GM21447 (cell line): ENCODE measurements at regions not wholly inside any gene's neighbourhood (a gene's known extent, or its start where the extent isn't known, plus 50 kb on each side); places are given as distances from the start of the nearest gene placed in this dataset.
"Not testable (repeated sequence)": the region's sequence is repeated elsewhere in the genome, so short reads cannot be mapped to it uniquely, and the experiment has no call there.

Source experiments
- ATAC-seq: cut with Tn5 transposase; IDR thresholded peaks from one replicate; pipeline ENCODE4 v1.9.1; 2021; ENCODE audit not compliant: unreplicated experiment

DNA sequence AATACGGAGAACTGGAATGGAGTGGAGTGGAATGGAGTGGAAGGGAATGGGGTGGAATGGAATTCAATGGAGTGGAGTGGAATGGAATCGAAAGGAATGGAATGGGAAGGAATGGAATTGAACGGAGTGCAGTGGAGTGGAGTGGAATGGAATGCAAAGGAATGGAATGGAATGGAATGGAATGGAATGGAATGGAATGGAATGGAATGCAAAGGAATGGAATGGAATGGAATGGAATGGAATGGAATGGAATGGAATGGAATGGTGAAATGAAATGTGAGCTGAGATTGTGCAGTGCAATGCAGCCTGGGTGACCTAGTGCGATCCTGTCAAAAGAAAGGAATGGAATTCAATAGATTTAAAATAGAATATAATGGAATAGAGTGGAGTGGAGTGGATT lies 357.3 kb upstream of the WSB1 start:
- not testable (repeated sequence) for ATAC-seq

DNA sequence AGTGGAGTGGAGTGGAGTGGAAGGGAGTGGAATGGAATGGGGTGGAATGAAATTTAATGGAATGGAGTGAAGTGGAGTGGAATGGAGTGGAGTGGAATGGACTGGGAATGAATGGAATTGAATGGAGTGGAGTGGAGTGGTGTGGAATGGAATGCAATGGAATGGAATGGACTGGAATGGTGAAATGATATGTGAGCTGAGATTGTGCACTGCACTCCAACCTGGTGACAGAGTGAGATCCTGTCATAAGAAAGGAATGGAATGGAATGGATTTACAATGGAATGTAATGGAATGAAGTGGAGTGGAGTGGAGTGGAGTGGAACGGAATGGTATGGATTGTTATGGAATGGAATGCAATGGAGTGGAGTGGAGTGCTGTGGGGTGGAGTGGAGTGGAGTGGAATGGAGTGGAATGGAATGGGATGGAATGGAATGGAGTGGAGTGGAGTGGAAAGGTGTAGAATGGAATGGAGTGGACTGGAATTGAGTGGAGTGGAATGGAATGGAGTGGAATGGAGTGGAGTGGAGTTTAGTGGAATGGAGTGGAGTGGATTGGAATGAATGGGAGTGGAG lies 356.1 kb upstream of the WSB1 start:
- not testable (repeated sequence) for ATAC-seq

DNA sequence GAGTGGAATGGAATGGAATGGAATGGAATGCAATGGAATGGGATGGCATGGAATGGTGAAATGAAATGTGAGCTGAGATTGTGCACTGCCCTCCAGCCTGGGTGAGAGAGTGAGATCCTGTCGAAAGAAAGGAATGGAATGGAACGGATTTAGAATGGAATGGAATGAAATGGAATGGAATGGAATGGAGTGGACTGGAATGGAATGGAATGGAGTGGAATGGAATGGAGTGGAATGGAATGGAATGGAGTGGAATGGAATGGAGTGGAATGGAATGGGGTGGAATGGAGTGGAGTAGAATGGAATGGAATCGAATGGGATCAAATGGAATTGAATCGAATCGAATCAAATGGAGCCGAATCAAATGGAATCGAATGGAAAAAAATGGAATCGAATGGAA lies 354.2 kb upstream of the WSB1 start:
- ATAC-seq: not testable (repeated sequence)

DNA sequence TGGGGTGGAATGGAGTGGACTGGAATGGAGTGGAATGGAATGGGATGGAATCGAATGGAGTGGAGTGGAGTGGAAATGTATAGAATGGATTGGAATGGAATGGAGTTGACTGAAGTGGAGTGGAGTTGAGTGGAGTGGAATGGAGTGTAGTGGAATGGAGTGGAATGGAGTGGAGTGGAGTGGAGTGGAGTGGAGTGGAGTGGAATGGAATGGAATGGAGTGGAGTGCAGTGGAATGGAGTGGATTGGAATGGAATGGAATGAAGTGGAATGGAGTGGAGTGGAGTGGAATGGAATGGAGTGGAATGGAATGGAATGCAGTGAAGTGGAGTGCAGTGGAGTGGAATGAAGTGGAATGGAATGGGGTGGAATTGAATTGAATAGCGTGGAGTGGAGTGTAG lies 353.3 kb upstream of the WSB1 start:
- not testable (repeated sequence) for ATAC-seq

DNA sequence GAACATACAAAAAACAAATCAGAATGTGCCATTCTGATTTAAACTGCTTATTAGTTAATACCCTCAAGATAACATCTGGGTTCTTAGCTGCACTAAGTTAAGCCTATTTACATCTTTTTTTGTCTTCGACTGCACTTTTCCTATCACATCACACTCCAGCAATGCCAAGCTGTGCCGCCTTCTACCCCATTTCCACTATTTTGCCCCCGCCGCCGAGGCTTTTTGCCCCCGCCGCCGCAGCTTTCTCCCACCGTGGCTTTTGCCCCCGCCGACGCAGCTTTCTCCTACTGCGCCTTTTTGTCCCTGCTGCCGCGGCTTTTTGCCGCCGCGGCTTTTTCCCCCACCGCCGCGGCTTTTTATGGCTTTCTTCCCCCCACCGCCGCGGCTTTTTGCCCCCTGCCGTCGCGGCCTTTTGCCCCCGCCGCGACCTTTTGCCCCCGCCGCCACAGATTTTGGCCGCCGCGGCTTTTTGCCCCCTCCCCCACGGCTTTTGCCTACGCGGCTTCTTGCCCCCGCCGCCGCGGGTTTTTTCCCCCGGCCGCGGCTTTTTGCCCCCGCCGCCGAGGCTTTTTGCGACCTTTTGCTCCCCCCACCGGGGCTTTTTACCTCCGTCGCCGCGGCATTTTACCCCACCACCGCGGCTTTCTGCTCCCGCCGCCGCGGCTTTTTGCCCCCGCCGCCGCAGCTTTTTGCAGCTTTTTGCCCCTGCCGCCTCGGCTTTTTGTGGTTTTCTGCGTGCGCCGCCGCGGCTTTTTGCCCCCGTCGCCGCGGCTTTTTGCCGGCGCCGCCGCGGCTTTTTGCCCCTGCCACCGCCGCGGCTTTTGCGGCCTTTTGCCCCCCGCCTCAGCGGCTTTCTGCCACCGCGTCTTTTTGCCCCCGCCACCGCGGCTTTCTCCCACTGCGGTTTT lies 331.4 kb upstream of the WSB1 start:
- no peak for ATAC-seq

DNA sequence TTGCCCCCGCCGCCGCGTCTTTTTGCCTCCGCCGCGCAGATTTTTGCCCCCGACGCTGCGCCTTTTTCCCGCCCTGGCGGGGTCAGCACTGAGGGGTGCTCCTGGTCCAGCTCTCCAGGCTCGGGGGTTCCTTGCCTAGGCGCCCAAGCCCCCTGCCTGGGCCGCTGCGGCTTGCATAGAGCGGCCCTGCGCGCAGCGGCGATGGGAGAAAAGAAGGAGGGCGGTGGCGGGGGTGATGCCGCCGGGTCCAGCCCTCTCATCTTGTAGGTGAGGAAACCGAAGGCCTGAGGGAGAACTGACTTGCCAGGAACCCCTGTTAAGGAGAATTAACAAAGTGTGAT lies 330.8 kb upstream of the WSB1 start:
- no peak for ATAC-seq

DNA sequence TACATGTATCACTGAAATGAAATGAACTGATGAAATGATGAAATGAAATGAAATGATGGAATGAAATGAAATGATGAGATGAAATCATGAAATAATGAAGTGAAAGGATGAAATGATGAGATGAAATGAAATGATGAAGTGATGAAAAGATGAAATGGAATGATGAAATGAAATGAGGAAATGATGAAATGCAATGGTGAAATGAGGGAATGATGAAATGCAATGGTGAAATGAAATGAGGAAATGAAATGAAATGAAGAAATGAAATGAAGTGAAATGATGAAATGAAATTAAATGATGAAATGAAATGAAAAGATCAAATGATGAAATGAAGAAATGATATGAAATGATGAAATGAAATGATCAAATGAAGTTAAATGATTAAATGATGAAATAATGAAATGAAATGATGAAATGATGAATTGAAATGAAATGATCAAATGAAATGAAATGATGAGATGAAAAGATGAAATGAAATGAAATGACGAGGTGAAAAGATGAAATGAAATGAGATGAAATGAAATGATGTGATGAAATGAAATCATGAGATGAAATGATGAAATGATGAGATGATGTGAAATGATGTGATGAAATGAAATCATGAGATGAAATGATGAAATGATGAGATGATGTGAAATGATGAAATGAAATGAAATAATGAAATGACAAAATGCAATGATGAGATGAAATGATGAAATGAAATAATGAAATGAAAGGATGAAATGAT lies 327.9 kb upstream of the WSB1 start:
- not testable (repeated sequence) for ATAC-seq

DNA sequence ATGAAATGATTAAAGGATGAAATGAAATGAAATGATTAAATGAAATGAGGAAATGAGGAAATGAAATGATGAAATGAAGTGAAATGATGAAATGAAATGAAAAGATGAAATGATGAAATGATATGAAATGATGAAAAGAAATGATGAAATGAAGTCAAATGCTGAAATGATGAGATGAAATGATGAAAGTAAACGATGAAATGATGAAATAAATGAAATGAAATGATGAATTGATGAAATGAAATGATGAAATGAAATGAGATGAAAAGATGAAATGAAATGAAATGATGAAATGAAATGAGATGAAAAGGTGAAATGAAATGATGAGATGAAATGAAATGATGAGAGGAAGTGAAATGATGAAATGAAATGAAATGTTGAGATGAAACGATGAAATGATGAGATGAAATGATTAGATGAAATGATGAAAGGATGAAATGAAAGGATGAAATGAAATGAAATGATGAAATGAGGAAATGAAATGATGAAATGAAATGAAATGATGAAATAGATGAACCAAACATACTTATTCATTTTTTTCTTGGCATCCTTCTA lies 327.2 kb upstream of the WSB1 start:
- not testable (repeated sequence) for ATAC-seq

DNA sequence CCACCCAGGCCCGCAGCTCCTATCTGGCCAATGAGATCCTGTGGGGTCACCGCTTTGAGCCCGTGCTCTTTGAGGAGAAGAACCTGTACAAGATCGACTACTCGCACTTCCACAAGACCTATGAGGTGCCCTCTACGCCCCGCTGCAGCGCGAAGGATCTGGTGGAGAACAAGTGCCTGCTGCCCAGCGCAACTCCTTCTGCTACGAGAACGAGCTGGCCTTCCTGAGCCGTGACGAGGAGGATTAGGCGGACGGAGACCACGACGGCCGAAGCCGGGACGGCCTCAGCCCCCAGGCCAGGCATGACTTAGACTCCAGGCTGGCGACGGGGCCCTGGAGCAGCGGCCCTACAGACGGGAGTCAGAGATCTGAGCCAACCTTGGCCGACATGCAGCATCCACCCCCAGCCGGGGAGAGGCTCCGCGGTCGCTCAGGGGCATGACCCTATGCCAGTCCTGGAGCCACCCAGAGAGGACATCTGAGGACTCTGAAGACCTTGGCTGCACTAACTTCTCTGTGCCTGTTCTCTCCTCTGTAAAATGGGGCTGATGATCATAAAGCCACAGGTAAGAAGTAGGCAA lies 312.0 kb upstream of the WSB1 start:
- not testable (repeated sequence) for ATAC-seq

DNA sequence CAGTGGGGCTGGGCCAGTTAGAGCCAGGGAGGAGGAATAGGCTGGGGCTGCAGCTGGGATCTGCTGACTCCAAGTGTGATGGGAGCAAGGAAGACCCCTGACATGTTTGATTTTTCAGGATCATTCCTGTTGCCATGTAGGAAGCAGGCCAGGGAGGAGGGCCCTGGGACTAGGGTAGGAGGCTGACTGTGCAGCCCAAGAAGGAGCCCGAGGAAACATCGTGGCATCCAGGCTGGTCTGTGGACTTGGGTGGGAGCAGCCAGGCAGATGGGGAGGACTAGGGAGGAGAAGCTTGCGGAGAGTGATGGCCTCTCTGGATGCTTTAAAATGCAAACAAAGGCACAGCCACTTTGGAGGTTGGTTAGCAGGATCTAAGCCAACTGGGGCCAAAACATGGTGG lies 311.4 kb upstream of the WSB1 start:
- not testable (repeated sequence) for ATAC-seq

DNA sequence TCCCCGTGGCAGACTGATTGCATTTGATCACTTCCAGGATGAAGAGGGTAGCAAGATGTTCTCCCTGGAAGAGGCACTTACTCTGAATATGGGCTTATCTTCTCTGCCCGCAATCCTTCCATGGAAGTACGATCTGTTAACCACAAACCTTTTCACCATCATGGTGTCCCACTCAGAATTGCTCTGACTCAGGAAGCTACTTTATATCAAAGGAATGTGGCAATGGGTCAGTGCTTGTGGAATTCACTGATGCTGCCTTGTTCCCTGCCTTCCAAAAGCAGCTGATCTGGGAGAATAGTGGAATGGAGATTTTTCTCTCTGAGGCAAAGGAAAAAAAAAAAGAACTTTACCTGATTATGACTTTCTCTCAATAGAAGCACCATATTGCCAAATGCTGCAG lies 306.1 kb upstream of the WSB1 start:
- not testable (repeated sequence) for ATAC-seq

DNA sequence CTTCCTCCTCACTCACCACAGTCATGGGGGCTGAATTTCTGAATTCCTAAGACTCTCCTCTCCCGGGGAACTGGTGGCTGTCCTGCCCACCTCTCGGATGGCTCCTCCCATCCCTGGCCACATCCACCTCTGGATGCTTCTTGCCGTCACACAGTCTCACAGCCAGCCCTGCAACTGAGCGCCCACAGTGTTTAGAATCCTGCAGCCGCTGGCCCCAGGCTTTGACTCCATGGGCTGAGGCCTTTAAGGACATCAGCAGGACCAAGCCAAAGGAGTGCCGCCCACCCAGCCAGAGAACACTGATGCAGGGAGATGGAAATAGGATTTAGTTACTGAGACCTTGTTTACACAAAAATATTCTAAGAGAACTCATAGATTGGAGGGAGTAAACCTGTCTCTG lies 299.3 kb upstream of the WSB1 start:
- ATAC-seq: not testable (repeated sequence)

DNA sequence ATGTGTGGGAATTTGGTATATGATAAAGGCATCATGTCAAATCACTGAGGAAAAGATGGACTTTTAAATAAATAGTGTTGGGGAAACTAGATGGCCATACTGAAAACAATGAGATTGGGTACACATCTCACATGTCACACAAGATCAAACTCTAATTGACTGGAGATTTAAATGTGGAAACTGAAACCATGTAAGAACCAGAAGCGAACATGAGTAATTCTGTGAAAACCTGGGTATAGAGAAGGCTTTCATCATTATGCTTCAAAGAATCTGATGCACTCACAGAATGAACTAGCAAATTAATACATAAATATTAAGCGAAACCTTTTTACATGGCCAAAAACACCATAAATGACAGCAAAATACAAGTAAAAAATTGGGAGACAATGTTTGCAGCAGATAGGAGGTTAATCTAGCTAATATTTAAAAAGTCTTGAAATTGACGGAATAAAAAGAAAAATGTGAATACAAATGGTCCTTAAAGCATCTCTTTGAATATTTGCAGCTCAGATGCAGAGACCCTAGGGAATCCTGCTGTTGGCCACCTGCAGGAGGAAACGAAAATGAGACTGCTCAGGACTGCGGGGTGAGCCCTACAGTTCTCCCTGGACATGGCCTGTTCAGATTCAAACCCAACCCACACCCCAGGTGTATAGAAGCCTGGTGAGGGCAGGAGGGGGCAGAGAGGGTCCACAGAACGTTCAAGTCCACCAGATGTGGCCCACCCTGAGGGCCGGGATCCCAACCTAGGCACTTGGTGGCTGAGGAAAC lies 297.6 kb upstream of the WSB1 start:
- not testable (repeated sequence) for ATAC-seq

DNA sequence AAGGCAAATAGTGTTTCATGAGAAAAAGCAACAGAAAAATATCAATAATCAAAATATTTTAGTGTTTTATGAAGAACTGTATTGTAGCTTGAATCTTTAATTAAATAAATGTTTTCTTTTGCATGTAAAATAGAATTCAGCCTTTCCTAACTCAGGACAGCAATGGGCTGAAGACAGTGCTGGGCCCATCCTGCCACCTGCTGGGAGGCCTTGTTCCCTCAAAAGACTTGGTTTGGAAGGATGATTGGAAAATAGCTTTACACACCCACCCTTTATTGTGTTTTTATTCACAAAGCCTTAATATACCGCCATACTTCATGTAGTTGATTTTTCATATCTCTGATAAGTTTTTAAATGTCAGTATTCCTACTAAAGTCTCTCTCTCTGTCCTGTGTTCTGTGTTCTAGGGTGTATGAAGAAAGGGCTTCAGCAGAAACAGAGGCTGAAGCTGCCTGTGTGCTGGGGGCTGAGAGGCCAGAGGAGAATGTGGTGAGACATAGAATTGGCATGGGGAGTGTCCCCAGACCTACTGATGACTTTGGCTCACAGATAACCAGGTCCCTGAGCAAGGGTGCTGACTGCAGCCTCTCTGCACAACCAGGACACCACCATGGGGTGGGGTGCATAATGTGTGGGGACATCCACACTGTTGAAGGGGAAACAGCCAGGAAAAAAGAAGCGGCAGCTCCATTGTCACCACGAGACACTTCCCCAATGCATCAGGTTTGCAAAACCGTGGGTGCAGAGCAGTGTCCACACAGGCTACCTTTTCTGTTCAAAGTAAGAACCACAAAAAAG lies 286.0 kb upstream of the WSB1 start:
- ATAC-seq: not testable (repeated sequence)

DNA sequence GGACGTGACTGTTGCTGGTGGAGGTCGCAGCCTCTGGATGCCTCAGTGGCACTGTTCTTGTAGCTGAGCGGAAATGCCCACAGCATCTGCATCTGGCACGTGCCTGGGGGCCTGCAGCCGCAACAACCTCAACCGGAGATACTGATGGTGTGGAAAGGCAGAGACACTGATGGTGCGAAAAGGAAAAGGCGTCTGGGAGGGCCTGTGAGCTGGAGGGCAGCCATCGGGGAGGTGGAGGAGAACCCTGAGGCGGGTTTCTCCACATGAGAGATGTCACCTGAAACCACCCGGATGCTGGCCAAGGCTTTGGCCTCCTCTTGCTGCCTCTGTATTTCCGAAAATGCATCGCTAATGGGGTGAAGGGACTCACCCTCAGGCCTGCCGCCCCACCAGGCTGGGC lies 284.8 kb upstream of the WSB1 start:
- no peak for ATAC-seq

DNA sequence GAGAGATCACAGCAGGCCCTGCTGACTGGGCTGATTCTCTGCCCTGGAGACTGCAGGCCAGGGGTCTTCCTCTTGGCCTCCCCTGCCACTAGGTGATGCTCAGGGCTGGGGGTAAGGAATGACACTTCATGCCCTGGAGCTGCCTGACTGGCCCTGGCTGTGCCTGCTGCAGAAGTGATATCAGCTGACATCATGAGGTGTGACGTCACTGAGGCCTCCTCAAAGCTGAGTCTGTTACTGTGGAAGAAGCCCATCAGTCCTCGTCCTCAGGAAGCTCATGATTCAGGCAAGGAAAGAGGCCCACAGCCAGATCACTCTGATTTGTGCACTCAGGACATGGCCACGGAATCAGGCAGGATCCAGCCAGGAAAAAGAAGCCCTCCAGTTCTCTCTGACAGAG lies 283.8 kb upstream of the WSB1 start:
- not testable (repeated sequence) for ATAC-seq

DNA sequence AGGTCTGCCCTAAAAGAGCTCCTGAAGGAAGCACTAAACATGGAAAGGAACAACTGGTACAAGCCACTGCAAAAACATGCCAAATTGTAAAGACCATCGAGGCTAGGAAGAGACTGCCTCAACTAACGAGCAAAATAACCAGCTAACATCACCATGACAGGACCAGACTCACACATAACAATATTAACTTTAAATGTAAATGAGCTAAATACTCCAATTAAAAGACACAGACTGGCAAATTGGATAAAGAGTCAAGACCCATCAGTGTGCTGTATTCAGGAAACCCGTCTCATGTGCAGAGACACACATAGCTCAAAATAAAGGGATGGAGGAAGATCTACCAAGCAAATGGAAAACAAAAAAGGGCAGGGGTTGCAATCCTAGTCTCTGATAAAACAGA lies 263.4 kb upstream of the WSB1 start:
- not testable (repeated sequence) for ATAC-seq

DNA sequence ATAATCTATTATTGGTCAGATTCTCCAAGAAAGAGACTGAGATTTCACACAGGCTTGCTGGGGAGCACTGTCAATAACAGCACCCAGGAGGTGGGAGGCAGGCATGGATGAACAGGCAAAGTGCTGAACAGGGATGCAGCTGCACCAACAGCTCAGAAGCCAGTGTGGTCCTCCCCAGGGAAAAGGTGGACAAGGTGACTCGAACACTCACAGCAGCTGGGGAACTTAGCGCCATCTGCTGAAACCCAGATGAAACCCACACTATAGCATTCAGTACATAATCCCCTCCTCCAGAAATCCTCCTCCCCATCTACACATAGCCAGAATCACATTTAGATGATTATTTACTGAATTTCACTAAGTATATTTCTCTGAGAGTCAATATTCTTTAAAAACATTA lies 255.2 kb upstream of the WSB1 start:
- ATAC-seq: no peak

DNA sequence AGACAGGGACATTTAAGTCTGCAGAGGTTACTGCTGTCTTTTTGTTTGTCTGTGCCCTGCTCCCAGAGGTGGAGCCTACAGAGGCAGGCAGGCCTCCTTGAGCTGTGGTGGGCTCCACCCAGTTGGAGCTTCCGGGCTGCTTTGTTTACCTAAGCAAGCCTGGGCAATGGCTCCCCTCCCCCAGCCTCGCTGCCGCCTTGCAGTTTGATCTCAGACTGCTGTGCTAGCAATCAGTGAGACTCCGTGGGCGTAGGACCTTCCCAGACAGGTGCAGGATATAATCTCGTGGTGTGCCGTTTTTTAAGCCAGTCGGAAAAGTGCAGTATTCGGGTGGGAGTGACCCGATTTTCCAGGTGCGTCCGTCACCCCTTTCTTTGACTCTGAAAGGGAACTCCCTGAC lies 248.9 kb upstream of the WSB1 start:
- ATAC-seq: not testable (repeated sequence)
